Activated T-helper 17 cell treated with anti-CD3 and anti-CD28 coated beads, Interleukin-2, amount 50 U/mL, for 72 hours (primary cell): ENCODE measurements at regions not wholly inside any gene's neighbourhood (a gene's known extent, or its start where the extent isn't known, plus 50 kb on each side); places are given as distances from the start of the nearest gene placed in this dataset.
"Not testable (repeated sequence)": the region's sequence is repeated elsewhere in the genome, so short reads cannot be mapped to it uniquely, and the experiment has no call there.

Source experiments
- ATAC-seq: fragments of 150-1000 bp; cut with Tn5 transposase; replicated peaks from 2 replicates; pipeline ENCODE4 v1.10.0; 2021; ENCODE audit warnings: mild to moderate bottlenecking, moderate library complexity
- H3K27ac Mint-ChIP-seq: one replicate; pipeline ENCODE4 v1.8.0; 2022; ENCODE audit warnings: mixed read lengths
- H3K27me3 Mint-ChIP-seq: one replicate; pipeline ENCODE4 v1.8.0; 2022; ENCODE audit warnings: mixed read lengths
- H3K36me3 Mint-ChIP-seq: one replicate; pipeline ENCODE4 v1.8.0; 2022; ENCODE audit warnings: low read depth, mild to moderate bottlenecking, mixed read lengths
- H3K4me1 Mint-ChIP-seq: one replicate; pipeline ENCODE4 v1.8.0; 2022; ENCODE audit warnings: mixed read lengths
- H3K4me3 Mint-ChIP-seq: one replicate; pipeline ENCODE4 v1.8.0; 2022; ENCODE audit warnings: mild to moderate bottlenecking, mixed read lengths
- H3K9me3 Mint-ChIP-seq: one replicate; pipeline ENCODE4 v1.8.0; 2022; ENCODE audit warnings: mixed read lengths

DNA sequence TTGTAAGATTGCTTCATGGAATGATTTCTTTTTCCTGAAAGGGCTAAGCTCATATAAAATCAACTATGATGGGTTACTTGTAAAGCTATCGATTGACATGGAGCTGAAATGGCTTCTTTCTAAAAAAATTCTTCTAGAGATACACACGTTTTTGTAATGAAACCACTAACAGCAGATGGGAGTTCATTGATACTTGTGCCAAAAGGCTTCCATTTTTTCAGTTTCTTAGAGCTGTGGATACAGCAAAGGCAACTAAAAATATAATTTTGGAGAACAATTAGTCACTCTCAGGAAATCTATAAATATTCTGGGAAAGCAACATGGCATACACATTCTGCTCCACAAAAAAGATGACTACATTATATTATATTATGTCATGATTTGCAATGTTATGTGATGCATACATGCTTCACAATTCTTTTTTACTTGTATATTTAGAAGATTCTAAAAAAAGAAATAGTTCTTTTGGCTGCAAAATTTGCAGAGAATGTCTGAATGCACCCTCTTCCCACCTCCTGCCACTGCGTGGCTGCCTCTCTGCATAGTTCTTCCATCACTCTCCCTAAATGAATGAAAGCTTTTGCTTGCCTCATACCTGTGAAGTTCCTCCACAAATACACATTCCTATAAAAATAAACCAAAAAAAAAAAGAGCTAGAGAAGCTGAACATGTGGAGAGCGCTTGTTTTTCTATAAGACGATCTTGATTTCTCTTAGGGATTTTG, 802.5 kb downstream of the EFNB2 start:
- H3K36me3 Mint-ChIP-seq = no peaks in the 10 kb centered on the region
- no peak overlapping the region for H3K4me3 Mint-ChIP-seq
- ATAC-seq = no peak
- H3K27ac Mint-ChIP-seq = no peak overlapping the region
- no peaks in the 10 kb centered on the region for H3K4me1 Mint-ChIP-seq
- H3K9me3 Mint-ChIP-seq = no peaks in the 10 kb centered on the region
- H3K27me3 Mint-ChIP-seq = no peaks in the 10 kb centered on the region

DNA sequence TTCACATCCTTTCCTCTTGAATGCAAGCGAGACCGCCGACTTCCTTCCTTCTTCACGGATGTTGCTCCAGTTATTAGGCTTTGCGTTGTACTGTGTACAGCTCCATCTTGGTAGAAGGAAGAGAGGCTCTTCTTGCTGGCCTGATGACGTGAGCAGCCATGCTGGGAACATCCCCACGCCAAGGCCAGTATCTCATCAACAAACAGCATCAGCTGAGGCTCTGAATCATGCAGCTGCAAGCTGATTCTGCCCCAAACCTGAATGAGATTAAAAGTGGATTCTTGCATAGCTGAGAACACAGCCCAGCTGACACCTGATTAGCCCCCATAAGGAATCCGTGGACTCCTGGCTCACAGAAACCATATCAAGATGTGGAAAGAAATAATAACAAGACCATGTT, 809.6 kb downstream of the EFNB2 start:
- Mint-ChIP-seq H3K36me3 (no peaks in the 10 kb centered on the region), H3K4me3 (no peak overlapping the region), H3K9me3 (no peaks in the 10 kb centered on the region), H3K27ac (no peak overlapping the region), H3K4me1 (no peaks in the 10 kb centered on the region), H3K27me3 (no peaks in the 10 kb centered on the region)
- ATAC-seq = no peak

DNA sequence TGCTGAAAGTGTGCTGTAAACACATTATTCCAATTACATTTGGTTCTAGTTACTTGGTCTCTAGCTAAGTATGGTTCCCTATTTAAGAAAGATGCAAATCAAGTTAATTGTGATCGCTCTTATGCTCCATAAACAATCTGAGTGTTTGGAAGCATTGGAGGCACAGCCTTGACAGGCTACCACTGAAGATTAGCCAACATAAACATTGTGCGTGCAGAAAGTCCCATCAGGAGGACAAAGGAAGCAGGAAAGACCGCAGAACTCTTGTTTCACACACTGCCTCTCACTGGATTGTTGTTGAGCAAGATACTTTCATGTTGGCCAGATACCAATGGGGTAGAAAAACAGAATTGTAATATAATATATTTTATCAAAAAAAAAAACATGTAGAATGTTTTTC, 814.4 kb downstream of the EFNB2 start:
- ATAC-seq = no peak
- H3K36me3 Mint-ChIP-seq = no peaks in the 10 kb centered on the region
- no peaks in the 10 kb centered on the region for H3K27me3 Mint-ChIP-seq
- no peaks in the 10 kb centered on the region for H3K4me1 Mint-ChIP-seq
- no peaks in the 10 kb centered on the region for H3K9me3 Mint-ChIP-seq
- H3K27ac Mint-ChIP-seq = no peak overlapping the region
- H3K4me3 Mint-ChIP-seq = no peak overlapping the region

DNA sequence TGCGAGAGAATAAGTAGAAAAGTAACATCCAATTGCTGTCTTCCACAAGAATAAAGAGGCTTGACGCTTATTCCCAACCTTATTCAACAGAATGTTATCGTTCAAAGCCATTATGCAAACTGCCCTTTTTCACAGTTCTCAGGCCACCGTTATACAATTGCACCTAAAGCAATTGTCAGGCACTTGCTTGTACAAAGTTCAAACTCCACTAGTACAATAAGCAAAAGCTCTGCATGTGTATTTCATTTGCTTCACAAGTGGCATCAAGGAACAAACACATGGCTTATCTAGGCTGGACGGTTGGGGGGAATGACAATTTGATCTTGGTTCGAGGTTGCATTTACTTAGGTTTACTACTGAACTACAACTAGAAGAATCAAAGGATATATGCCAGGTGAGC, 815.6 kb downstream of the EFNB2 start:
- Mint-ChIP-seq H3K9me3 (no peaks in the 10 kb centered on the region), H3K27ac (no peak overlapping the region), H3K4me3 (no peak overlapping the region), H3K27me3 (no peaks in the 10 kb centered on the region), H3K36me3 (no peaks in the 10 kb centered on the region), H3K4me1 (no peaks in the 10 kb centered on the region)
- no peak for ATAC-seq

DNA sequence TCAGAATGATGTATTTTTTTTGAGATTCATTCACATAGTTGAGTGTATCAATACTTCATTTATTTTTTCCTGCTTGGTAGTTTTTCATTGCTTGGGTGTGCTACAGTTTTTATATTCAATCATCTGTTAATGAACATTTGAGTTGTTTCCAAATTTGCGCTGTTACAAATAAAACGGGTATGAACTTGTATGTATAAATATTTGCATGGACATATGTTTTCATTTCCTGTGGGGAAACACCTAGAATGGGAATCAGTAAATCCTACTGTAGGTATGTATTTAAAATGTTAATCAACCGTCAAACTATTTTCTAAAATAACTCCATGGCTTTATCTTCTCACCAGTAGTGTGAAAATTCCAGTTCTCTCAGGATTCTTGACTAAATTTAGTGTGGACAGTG, 826.3 kb downstream of the EFNB2 start:
- no peaks in the 10 kb centered on the region for H3K27me3 Mint-ChIP-seq
- no peak overlapping the region for H3K27ac Mint-ChIP-seq
- ATAC-seq = no peak
- H3K9me3 Mint-ChIP-seq = peaks cover 4% of the 10 kb centered on the region
- H3K4me3 Mint-ChIP-seq = no peak overlapping the region
- H3K36me3 Mint-ChIP-seq = no peaks in the 10 kb centered on the region
- no peaks in the 10 kb centered on the region for H3K4me1 Mint-ChIP-seq

DNA sequence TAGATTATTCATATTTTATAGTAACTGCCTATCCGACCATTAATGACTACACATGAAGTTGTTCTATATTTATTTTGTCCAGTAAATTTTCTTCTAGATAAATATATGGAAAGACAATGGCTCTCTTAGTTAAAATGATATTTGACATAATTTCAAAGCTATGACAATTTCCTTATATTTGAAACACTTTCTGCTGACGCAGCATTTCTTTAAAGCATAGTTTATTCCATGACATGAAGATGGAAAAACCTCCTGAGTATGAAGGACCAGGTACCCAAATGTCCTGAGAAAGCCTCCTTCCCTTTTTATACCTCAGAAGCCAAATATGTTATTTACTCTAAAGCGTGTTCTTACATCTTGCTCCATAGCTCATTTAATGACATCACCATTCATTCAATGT, 831.6 kb downstream of the EFNB2 start:
- no peak for ATAC-seq
- Mint-ChIP-seq H3K36me3 (no peaks in the 10 kb centered on the region), H3K9me3 (peaks cover 4% of the 10 kb centered on the region)

DNA sequence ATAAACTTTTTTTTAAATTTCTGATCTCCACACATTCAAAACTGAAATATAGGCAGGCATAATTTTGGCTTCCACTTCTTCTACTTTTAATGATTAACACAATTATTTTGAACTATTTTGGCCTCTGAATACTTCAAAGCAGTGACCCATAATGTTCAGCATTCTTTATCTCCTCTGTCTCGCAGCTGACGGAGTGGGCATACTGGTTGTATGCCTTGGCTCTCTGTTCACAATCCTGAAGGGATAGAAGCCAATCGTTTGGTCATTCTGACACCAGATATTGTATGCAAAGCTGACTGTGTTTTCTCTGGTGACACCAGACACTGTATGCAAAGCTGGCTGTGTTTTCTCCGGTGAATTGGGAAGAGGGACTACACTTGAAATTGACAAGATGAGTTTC, 833.0 kb downstream of the EFNB2 start:
- H3K4me1 Mint-ChIP-seq = no peaks in the 10 kb centered on the region
- ATAC-seq = no peak
- no peaks in the 10 kb centered on the region for H3K9me3 Mint-ChIP-seq
- H3K27me3 Mint-ChIP-seq = no peaks in the 10 kb centered on the region
- H3K4me3 Mint-ChIP-seq = no peak overlapping the region
- no peaks in the 10 kb centered on the region for H3K36me3 Mint-ChIP-seq
- H3K27ac Mint-ChIP-seq = no peak overlapping the region

More for the DNA sequence above, 831.6 kb downstream of the EFNB2 start:
- H3K27me3 Mint-ChIP-seq = no peaks in the 10 kb centered on the region
- no peak overlapping the region for H3K27ac Mint-ChIP-seq
- H3K4me3 Mint-ChIP-seq = no peak overlapping the region
- H3K4me1 Mint-ChIP-seq = no peaks in the 10 kb centered on the region

DNA sequence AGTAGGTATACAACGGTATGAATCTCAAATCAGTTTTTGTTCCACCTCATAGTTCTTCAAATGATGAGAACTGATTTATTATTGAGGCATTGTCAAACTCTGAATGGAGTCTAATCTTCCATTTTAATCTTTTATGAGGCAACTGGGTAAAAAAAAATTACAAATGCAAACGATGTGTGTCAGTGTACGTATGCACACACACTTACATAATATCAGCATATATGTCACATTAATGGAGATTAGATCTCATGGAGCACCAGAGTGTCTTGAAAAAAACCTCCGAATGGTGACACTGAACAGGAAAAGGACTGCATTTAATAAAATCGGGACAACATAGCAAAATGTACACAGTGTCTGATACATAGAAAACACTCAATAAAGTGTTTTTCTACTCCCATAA, 842.7 kb downstream of the EFNB2 start:
- no peaks in the 10 kb centered on the region for H3K36me3 Mint-ChIP-seq
- no peak overlapping the region for H3K27ac Mint-ChIP-seq
- no peak overlapping the region for H3K4me3 Mint-ChIP-seq
- ATAC-seq = no peak
- H3K4me1 Mint-ChIP-seq = no peaks in the 10 kb centered on the region
- H3K27me3 Mint-ChIP-seq = no peaks in the 10 kb centered on the region
- no peaks in the 10 kb centered on the region for H3K9me3 Mint-ChIP-seq

DNA sequence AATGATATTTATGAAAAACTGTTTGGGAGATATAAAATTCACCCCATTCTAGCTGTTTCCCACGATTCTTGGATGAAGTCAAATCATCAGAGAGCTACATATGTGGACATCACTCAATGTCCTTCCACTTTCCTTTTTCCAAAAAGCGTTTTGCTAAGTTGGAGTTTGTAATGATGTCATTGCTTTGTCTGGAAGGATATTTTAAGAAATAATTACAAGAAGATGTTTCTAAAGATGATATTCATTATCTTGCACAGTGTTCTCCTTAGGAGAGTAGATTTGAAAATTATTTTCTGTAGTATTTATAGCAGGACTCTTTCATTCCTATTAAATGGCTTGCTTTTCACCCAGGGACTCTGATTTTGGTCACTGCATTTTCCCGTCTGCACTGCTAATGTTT, 851.2 kb downstream of the EFNB2 start:
- no peaks in the 10 kb centered on the region for H3K36me3 Mint-ChIP-seq
- H3K4me3 Mint-ChIP-seq = no peak overlapping the region

DNA sequence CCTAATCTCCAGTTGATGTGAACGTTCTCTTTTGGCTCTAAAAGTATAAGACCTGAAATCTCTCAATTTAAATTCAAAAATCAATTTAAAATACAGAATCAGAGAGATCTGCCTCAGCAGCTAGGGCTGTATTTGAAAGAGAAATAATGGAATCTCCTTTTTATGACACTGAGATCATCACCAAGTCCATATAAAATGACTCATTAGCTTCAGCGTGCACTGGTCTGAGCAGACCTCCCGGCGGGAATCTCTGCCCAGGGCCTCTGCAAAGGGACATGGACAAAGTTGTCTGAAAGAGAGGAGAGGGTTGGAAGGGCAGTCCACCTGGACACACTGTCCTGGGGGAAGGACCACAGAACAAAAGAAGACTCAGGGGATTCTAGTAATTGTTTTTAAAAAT, 855.6 kb downstream of the EFNB2 start:
- Mint-ChIP-seq H3K27ac (no peak overlapping the region), H3K9me3 (no peaks in the 10 kb centered on the region), H3K4me1 (no peaks in the 10 kb centered on the region), H3K4me3 (no peak overlapping the region), H3K36me3 (no peaks in the 10 kb centered on the region), H3K27me3 (no peaks in the 10 kb centered on the region)
- no peak for ATAC-seq

More for the DNA sequence above, 851.2 kb downstream of the EFNB2 start:
- no peak for ATAC-seq
- H3K27ac Mint-ChIP-seq = no peak overlapping the region
- no peaks in the 10 kb centered on the region for H3K27me3 Mint-ChIP-seq
- H3K4me1 Mint-ChIP-seq = no peaks in the 10 kb centered on the region
- H3K9me3 Mint-ChIP-seq = no peaks in the 10 kb centered on the region

DNA sequence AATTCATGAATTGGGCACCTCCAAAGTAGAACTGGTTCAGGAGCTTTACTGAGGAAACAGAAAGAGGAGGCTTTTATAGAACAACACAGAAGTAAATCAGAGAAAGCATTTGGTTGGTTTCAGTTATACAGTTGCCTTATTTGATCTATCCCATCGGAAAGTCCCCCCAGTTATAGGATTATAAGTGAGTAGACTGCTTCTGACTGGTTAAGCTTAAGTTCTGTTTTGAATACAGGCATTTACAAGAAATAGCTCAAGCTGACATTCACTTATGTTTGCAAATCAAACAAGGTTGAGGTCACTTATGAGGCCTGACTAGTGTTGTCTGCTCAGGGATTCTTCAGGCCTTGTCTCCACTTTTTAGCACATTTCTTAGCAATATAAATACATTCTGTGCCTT, 857.4 kb downstream of the EFNB2 start:
- H3K36me3 Mint-ChIP-seq = no peaks in the 10 kb centered on the region
- no peaks in the 10 kb centered on the region for H3K27me3 Mint-ChIP-seq
- no peaks in the 10 kb centered on the region for H3K4me1 Mint-ChIP-seq
- no peak for ATAC-seq
- no peak overlapping the region for H3K27ac Mint-ChIP-seq
- H3K4me3 Mint-ChIP-seq = no peak overlapping the region
- H3K9me3 Mint-ChIP-seq = no peaks in the 10 kb centered on the region

DNA sequence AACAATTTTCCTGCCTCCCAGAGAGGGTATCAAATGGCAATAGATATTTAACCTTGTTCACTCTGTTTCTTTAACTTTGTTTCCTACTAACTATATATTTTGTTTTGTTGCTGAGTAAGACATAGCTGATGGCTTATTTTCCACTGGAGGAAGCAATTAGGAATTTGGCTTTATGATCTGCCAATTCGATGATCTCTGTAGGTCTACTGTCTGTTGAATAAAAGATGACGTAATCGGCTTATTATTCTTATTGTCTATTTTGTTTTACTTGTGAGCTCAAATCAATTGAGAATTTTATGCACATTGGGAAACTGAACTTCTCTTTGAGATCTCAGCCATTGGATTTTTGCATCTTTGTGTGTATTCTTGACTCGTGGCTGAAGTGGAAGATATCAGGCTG, 862.6 kb downstream of the EFNB2 start:
- Mint-ChIP-seq H3K27ac (no peak overlapping the region), H3K4me1 (no peaks in the 10 kb centered on the region), H3K4me3 (no peak overlapping the region), H3K27me3 (no peaks in the 10 kb centered on the region), H3K9me3 (no peaks in the 10 kb centered on the region), H3K36me3 (no peaks in the 10 kb centered on the region)
- no peak for ATAC-seq

DNA sequence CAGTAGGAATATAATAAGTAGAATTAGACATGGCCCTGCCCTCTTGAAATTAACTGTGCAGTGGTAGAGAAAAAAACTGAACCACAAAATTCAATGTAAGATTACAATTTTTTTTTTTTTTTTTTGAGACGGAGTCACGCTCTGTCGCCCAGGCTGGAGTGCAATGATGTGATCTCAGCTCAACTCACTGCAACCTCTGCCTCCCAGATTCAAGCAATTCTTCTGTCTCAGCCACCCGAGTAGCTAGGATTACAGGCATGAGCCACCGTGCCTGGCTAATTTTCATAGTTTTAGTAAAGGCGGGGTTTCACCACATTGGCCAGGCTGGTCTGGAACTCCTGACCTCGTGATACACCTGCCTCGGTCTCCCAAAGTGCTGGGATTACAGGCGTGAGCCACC, 864.3 kb downstream of the EFNB2 start:
- H3K27me3 Mint-ChIP-seq, ATAC-seq, H3K4me3 Mint-ChIP-seq, H3K27ac Mint-ChIP-seq, H3K36me3 Mint-ChIP-seq, H3K4me1 Mint-ChIP-seq, H3K9me3 Mint-ChIP-seq: not testable (repeated sequence)

DNA sequence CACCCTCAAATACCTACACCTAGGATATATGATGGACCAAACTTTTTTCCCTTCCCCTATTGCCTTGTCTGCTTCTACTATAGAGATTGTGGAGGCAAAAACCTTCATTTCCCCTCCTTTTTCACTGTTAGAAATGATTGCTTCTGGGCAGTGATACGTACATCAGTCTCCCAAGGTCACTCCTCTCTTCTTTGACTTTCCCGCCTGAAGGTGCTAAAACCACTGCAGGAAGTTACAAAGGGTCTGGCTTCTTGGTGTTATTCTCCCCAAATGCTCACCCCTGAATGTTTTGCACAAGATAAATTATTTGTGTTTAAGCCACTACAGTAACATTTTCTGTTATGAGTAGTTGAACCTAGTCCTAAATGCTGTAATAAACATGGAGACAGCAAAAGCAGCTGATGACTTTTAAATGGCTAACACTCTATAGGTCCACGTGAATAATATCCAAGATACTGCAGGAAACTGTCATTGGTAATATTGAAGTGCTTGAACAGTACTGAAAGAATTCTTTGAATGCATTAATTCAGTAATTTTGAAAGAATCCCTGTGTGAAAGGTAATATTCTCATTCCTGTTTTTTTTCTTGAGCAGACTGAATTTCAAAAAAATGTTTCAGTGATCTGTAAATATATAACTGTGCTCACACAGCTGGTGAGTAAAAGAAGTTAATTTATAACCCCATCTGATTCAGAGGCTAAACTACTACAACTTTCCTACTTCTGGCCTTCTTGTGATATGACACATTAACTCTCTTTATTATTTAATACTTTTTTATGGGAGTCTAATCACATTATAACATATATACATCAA, 865.1 kb downstream of the EFNB2 start:
- Mint-ChIP-seq H3K4me3 (no peak overlapping the region), H3K36me3 (no peaks in the 10 kb centered on the region), H3K9me3 (no peaks in the 10 kb centered on the region), H3K27me3 (no peaks in the 10 kb centered on the region), H3K4me1 (no peaks in the 10 kb centered on the region), H3K27ac (no peak overlapping the region)
- no peak for ATAC-seq

DNA sequence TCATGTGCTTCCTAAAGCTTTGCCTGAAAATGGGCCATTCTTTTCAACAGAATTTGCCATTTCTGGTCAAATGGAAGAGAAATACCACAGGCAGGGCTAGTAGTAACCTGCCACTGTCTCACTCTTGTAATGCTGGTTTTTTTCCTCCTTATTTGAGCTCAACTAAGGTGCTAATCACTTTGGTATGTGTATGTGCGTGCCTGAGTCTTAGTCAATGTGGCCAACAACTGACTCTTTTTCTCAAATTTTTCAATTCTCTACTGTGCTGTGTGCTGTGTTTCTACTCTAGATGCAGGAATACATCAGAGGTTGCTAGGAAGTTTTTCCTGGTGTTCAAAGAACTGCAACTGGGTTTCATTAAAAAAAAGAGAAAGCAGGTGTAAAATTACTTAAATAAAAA, 870.2 kb downstream of the EFNB2 start:
- Mint-ChIP-seq H3K27me3 (no peaks in the 10 kb centered on the region), H3K27ac (no peak overlapping the region), H3K4me3 (no peak overlapping the region), H3K4me1 (no peaks in the 10 kb centered on the region), H3K9me3 (no peaks in the 10 kb centered on the region), H3K36me3 (no peaks in the 10 kb centered on the region)
- no peak for ATAC-seq
